ENCODE measurements at regions not wholly inside any gene's neighbourhood (a gene's known extent, or its start where the extent isn't known, plus 50 kb on each side); places are given as distances from the start of the nearest gene placed in this dataset.

- BruUV-seq (replicated peaks): no TSS peak
- no peaks in the 10 kb centered on the region for H3K79me2 ChIP-seq (ENCODE audit: control insufficient read depth, insufficient read depth, low read length)
- no peaks in the 10 kb centered on the region for H4K20me1 ChIP-seq (replicated peaks; ENCODE audit: control insufficient read depth, extremely low read depth, insufficient read depth, low read length)
- intact Hi-C loops (cut with micrococcal nuclease) (no loop called here), dilution Hi-C loops (cut with MboI; ENCODE audit: extremely low pct_ligation_motif_present, low sequenced_read_pairs) (no loop called here)
- H3K27ac ChIP-seq (ENCODE audit: insufficient read depth, low read depth, low read length): no peak overlapping the region
- FAIRE-seq (no peak), DNase-seq (ENCODE audit: low read depth, low spot score) (no peak)
- CTCF ChIA-PET: no interaction called here
- H3K4me3 ChIP-seq (replicated peaks in 1 of 3; ENCODE audit: insufficient read depth in 1 of 3, low read depth in 1 of 3, low read length in 3 of 3): no peak overlapping the region
- H2AFZ ChIP-seq (ENCODE audit: low read depth, low read length): no peak overlapping the region
- H3K9ac ChIP-seq (replicated peaks; ENCODE audit: extremely low read depth, insufficient read depth, low read length): no peak overlapping the region
- no peak for TF ChIP-seq POLR2A (IDR thresholded peaks at IDR 0.05; ENCODE audit: low read depth, low read length)
- TF ChIP-seq EZH2 (IDR thresholded peaks at IDR 0.05; ENCODE audit: borderline replicate concordance, low read depth, low read length, severe bottlenecking): no peak
- TF ChIP-seq MYC (IDR thresholded peaks at IDR 0.05; ENCODE audit: low read depth, low read length): no peak
- TF ChIP-seq CTCF (IDR thresholded peaks at IDR 0.05; ENCODE audit: extremely low read depth in 1 of 2, insufficient read depth in 1 of 2, low read depth in 1 of 2, low read length in 2 of 2): no peak
- no peak for TF ChIP-seq FOS (IDR thresholded peaks at IDR 0.05; ENCODE audit: borderline replicate concordance, insufficient read depth, low read length)
- TF ChIP-seq JUN (IDR thresholded peaks at IDR 0.05; ENCODE audit: borderline replicate concordance, insufficient read depth, insufficient read length, low read depth): no peak
- TF ChIP-seq MAX (IDR thresholded peaks at IDR 0.05; ENCODE audit: insufficient read depth, insufficient read length): no peak
- no peak for TF ChIP-seq POLR2AphosphoS5 (IDR thresholded peaks at IDR 0.05; ENCODE audit: insufficient read depth, low read depth, low read length)
- no peak for TF ChIP-seq GATA2 (IDR thresholded peaks at IDR 0.05; ENCODE audit: insufficient read depth, insufficient read length, low read depth, low read length)
- no peak overlapping the region for H3K4me2 ChIP-seq (ENCODE audit: insufficient read depth, low read length)
- H3K36me3 ChIP-seq (ENCODE audit: control insufficient read depth in 2 of 2, extremely low read depth in 1 of 2, insufficient read depth in 2 of 2, low read length in 2 of 2): no peaks in the 10 kb centered on the region
- no peaks in the 10 kb centered on the region for H3K4me1 ChIP-seq (ENCODE audit: control insufficient read depth, extremely low read depth, insufficient read depth, low read length)
- H3K9me1 ChIP-seq (replicated peaks; ENCODE audit: control insufficient read depth, extremely low read depth, insufficient read depth, low read length): no peaks in the 10 kb centered on the region
- POLR2A ChIA-PET: no interaction called here
- no peaks in the 10 kb centered on the region for H3K9me3 ChIP-seq (replicated peaks; ENCODE audit: control insufficient read depth, insufficient read depth, low read length)
- no peaks in the 10 kb centered on the region for H3K27me3 ChIP-seq (ENCODE audit: control insufficient read depth in 2 of 2, insufficient read depth in 2 of 2, low read length in 2 of 2)
Measured at GRCh38 chr5:125888358-125888757, 534.9 kb upstream of the GRAMD2B start.

Data from endothelial cell of umbilical vein (primary cell).